Liver (tissue), 8 donors: ENCODE measurements at regions not wholly inside any gene's neighbourhood (a gene's known extent, or its start where the extent isn't known, plus 50 kb on each side); places are given as distances from the start of the nearest gene placed in this dataset.

Source experiments
- DNase-seq: peaks from one replicate; pipeline ENCODE4 v3.0.0-alpha.2; 2017; ENCODE audit warnings: low spot score
- H3K27ac ChIP-seq, 2 donors: one replicate each; pipeline ENCODE4 v1.7.0; 2013; ENCODE audit warnings: inconsistent platforms in 2 of 2, low read length in 2 of 2, control low read depth in 1 of 2, low read depth in 1 of 2, mild to moderate bottlenecking in 1 of 2
- H3K27me3 ChIP-seq, 4 donors: one replicate each; pipeline versions ENCODE4 v1.6.1 to v1.7.0; 2013; ENCODE audit warnings: low read length in 3 of 4, inconsistent platforms in 1 of 4, mild to moderate bottlenecking in 1 of 4, moderate library complexity in 1 of 4; ENCODE audit not compliant: control insufficient read depth in 4 of 4, insufficient read depth in 4 of 4
- H3K36me3 ChIP-seq, 4 donors: one replicate each; pipeline versions ENCODE4 v1.6.1 to v1.7.0; 2013; ENCODE audit warnings: low read length in 3 of 4, mild to moderate bottlenecking in 3 of 4, low read depth in 1 of 4, moderate library complexity in 1 of 4; ENCODE audit not compliant: control insufficient read depth in 4 of 4, insufficient read depth in 3 of 4
- H3K4me1 ChIP-seq, 4 donors: one replicate each; pipeline versions ENCODE4 v1.6.1 to v1.7.0; 2013; ENCODE audit warnings: low read length in 3 of 4, mild to moderate bottlenecking in 3 of 4, moderate library complexity in 1 of 4; ENCODE audit not compliant: control insufficient read depth in 4 of 4, insufficient read depth in 4 of 4
- H3K4me3 ChIP-seq, 3 donors: one replicate each; pipeline versions ENCODE4 v1.6.1 to v1.7.0; 2013; ENCODE audit warnings: low read length in 3 of 3, control low read depth in 1 of 3, low read depth in 1 of 3, mild to moderate bottlenecking in 1 of 3
- H3K9ac ChIP-seq, 2 donors: one replicate each; pipeline ENCODE4 v1.7.0; 2013; ENCODE audit warnings: low read length in 2 of 2, mild to moderate bottlenecking in 2 of 2, moderate library complexity in 2 of 2, control low read depth in 1 of 2, low read depth in 1 of 2
- H3K9me3 ChIP-seq, 4 donors: one replicate each; pipeline versions ENCODE4 v1.6.1 to v1.7.0; 2013; ENCODE audit warnings: low read length in 3 of 4; ENCODE audit not compliant: control insufficient read depth in 4 of 4
- EGR1 ChIP-seq, 2 donors: IDR thresholded peaks; 2 replicates each; pipeline ENCODE4 v1.6.1; 2016 to 2018; ENCODE audit warnings: antibody characterized with exemption in 2 of 2, low read depth in 2 of 2
- FOXA1 ChIP-seq: IDR thresholded peaks from 2 replicates; pipeline ENCODE4 v1.6.1; 2016; ENCODE audit warnings: antibody characterized with exemption
- FOXA2 ChIP-seq: IDR thresholded peaks from 2 replicates; pipeline ENCODE4 v1.6.1; 2016; ENCODE audit warnings: antibody characterized with exemption
- GABPA ChIP-seq, 2 donors: IDR thresholded peaks in 1 of 2; conservative IDR thresholded peaks in 1 of 2; 2 replicates each; pipeline ENCODE4 v1.6.1; 2016; ENCODE audit warnings: antibody characterized with exemption in 2 of 2, mild to moderate bottlenecking in 1 of 2, moderate library complexity in 1 of 2
- HNF4A ChIP-seq, 2 donors: conservative IDR thresholded peaks; 2 replicates each; pipeline ENCODE4 v1.6.1; 2016; ENCODE audit warnings: antibody characterized with exemption in 2 of 2, mild to moderate bottlenecking in 2 of 2
- HNF4G ChIP-seq: IDR thresholded peaks from 2 replicates; pipeline ENCODE4 v1.6.1; 2016; ENCODE audit warnings: antibody characterized with exemption
- JUND ChIP-seq, 2 donors: IDR thresholded peaks; 2 replicates each; pipeline ENCODE4 v1.6.1; 2016; ENCODE audit warnings: antibody characterized with exemption in 2 of 2
- MAX ChIP-seq: IDR thresholded peaks from 2 replicates; pipeline ENCODE4 v1.6.1; 2016; ENCODE audit warnings: antibody characterized with exemption
- NR2F2 ChIP-seq: IDR thresholded peaks from 2 replicates; pipeline ENCODE4 v1.6.1; 2016; ENCODE audit warnings: antibody characterized with exemption
- RAD21 ChIP-seq, 2 donors: IDR thresholded peaks; 2 replicates each; pipeline ENCODE4 v1.6.1; 2016; ENCODE audit warnings: antibody characterized with exemption in 2 of 2, mild to moderate bottlenecking in 2 of 2
- REST ChIP-seq: IDR thresholded peaks from 2 replicates; pipeline ENCODE4 v1.6.1; 2016; ENCODE audit warnings: antibody characterized with exemption, mild to moderate bottlenecking
- RXRA ChIP-seq, 2 donors: IDR thresholded peaks; 2 replicates each; pipeline ENCODE4 v1.6.1; 2017 to 2018; ENCODE audit warnings: antibody characterized with exemption in 2 of 2, mild to moderate bottlenecking in 1 of 2
- SP1 ChIP-seq: IDR thresholded peaks from 2 replicates; pipeline ENCODE4 v1.6.1; 2018; ENCODE audit warnings: antibody characterized with exemption, mild to moderate bottlenecking
- TAF1 ChIP-seq: conservative IDR thresholded peaks from 2 replicates; pipeline ENCODE4 v1.6.1; 2016; ENCODE audit warnings: antibody characterized with exemption, mild to moderate bottlenecking
- YY1 ChIP-seq: IDR thresholded peaks from 2 replicates; pipeline ENCODE4 v1.6.1; 2016; ENCODE audit warnings: antibody characterized with exemption, mild to moderate bottlenecking
- WGBS: extraction: QIAGEN DNeasy Blood & Tissue Kit; methylation state at CpG from one replicate; pipeline ENCODE4 v1.1.7; 2013; 5-methylcytosine and 5-hydroxymethylcytosine counted together
- TF ChIP-seq, protein P1 (sequence below): IDR thresholded peaks from 2 replicates; pipeline ENCODE4 v1.6.1; 2016; ENCODE audit warnings: antibody characterized with exemption
- TF ChIP-seq, protein P2 (sequence below): IDR thresholded peaks from 2 replicates; pipeline ENCODE4 v1.6.1; 2016; ENCODE audit warnings: antibody characterized with exemption
- TF ChIP-seq, protein P3 (sequence below): fragments of 150-350 bp; IDR thresholded peaks from 2 replicates; pipeline ENCODE4 v1.5.1; 2017; ENCODE audit warnings: improper control_type of control experiment, low read depth, low read length; ENCODE audit not compliant: missing input control
- donor health status: healthy.
- donor health status: healthy.
- donor health status: healthy.
- donor health status: healthy.
- donor health status: healthy.

- no peak for TF ChIP-seq FOXA1
Observed at GRCh38 chr10:91343010-91343409, 67.1 kb upstream of the HECTD2 start (continued).

- 94% methylated on average over 11 of the region's 11 CpGs for WGBS
- DNase-seq = no peak
- H3K27ac ChIP-seq = no peak overlapping the region
- no peaks in the 10 kb centered on the region for H3K27me3 ChIP-seq
- no peak overlapping the region for H3K4me3 ChIP-seq
- H3K9me3 ChIP-seq = no peaks in the 10 kb centered on the region
- H3K9ac ChIP-seq = no peak overlapping the region
- TF ChIP-seq SP1 = no peak
- no peak for TF ChIP-seq EGR1 (IDR thresholded peaks at IDR 0.05; ENCODE audit: low read depth in 2 of 2)
- no peak for TF ChIP-seq FOXA1
- no peak for TF ChIP-seq RAD21 (IDR thresholded peaks at IDR 0.05)
- TF ChIP-seq FOXA2 = no peak
- no peak for TF ChIP-seq GABPA (IDR thresholded peaks at IDR 0.05 in 1 of 2, conservative IDR thresholded peaks at IDR 0.05 in 1 of 2)
- no peak for TF ChIP-seq HNF4G
- no peaks in the 10 kb centered on the region for H3K36me3 ChIP-seq
- H3K4me1 ChIP-seq = no peaks in the 10 kb centered on the region
Observed at GRCh38 chr10:91344117-91344856, 65.9 kb upstream of the HECTD2 start.

DNA sequence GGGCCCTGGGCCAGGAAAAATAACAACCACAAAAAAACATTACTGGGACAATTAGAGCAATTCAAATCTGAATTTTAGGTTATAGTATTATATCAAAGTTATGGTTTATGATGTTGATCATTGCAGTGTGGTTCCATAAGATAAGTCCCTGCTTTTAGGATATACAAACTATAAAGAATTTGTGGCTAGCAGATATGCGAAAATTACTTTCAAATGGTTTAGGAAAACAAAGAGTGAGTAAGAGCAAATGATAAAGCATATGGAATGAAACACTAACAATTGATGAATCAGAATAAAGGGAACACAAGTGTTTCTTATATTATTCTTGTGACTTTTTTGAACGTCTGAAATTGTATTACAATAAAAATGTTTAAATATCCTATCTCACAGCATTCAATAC lies 64.4 kb upstream of the HECTD2 start:
- no peak for DNase-seq
- no peaks in the 10 kb centered on the region for H3K27me3 ChIP-seq
- 85% methylated on average over 2 of the region's 2 CpGs for WGBS
- no peak overlapping the region for H3K27ac ChIP-seq
- H3K4me3 ChIP-seq = no peak overlapping the region
- peaks cover 0 to 3% (median 3%) of the 10 kb centered on the region in 4 donors for H3K4me1 ChIP-seq
- TF ChIP-seq TAF1 (no peak), HNF4G (no peak), EGR1 (IDR thresholded peaks at IDR 0.05; ENCODE audit: low read depth in 2 of 2) (no peak), NR2F2 (no peak), YY1 (no peak), FOXA2 (no peak), HNF4A (conservative IDR thresholded peaks at IDR 0.05) (no peak), MAX (no peak), FOXA1 (no peak), GABPA (IDR thresholded peaks at IDR 0.05 in 1 of 2, conservative IDR thresholded peaks at IDR 0.05 in 1 of 2) (no peak), RXRA (IDR thresholded peaks at IDR 0.05) (no peak), RAD21 (IDR thresholded peaks at IDR 0.05) (no peak), REST (no peak), JUND (IDR thresholded peaks at IDR 0.05) (no peak), SP1 (no peak)
- TF ChIP-seq, protein P1, sequence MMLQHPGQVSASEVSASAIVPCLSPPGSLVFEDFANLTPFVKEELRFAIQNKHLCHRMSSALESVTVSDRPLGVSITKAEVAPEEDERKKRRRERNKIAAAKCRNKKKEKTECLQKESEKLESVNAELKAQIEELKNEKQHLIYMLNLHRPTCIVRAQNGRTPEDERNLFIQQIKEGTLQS = no peak
- TF ChIP-seq, protein P2, sequence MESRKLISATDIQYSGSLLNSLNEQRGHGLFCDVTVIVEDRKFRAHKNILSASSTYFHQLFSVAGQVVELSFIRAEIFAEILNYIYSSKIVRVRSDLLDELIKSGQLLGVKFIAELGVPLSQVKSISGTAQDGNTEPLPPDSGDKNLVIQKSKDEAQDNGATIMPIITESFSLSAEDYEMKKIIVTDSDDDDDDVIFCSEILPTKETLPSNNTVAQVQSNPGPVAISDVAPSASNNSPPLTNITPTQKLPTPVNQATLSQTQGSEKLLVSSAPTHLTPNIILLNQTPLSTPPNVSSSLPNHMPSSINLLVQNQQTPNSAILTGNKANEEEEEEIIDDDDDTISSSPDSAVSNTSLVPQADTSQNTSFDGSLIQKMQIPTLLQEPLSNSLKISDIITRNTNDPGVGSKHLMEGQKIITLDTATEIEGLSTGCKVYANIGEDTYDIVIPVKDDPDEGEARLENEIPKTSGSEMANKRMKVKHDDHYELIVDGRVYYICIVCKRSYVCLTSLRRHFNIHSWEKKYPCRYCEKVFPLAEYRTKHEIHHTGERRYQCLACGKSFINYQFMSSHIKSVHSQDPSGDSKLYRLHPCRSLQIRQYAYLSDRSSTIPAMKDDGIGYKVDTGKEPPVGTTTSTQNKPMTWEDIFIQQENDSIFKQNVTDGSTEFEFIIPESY = no peak
- TF ChIP-seq, protein P3, sequence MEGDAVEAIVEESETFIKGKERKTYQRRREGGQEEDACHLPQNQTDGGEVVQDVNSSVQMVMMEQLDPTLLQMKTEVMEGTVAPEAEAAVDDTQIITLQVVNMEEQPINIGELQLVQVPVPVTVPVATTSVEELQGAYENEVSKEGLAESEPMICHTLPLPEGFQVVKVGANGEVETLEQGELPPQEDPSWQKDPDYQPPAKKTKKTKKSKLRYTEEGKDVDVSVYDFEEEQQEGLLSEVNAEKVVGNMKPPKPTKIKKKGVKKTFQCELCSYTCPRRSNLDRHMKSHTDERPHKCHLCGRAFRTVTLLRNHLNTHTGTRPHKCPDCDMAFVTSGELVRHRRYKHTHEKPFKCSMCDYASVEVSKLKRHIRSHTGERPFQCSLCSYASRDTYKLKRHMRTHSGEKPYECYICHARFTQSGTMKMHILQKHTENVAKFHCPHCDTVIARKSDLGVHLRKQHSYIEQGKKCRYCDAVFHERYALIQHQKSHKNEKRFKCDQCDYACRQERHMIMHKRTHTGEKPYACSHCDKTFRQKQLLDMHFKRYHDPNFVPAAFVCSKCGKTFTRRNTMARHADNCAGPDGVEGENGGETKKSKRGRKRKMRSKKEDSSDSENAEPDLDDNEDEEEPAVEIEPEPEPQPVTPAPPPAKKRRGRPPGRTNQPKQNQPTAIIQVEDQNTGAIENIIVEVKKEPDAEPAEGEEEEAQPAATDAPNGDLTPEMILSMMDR = no peak
- H3K36me3 ChIP-seq = no peaks in the 10 kb centered on the region
- H3K9me3 ChIP-seq = no peaks in the 10 kb centered on the region
- H3K9ac ChIP-seq = no peak overlapping the region
